ENCODE measurements at regions not wholly inside any gene's neighbourhood (a gene's known extent, or its start where the extent isn't known, plus 50 kb on each side); places are given as distances from the start of the nearest gene placed in this dataset.

- TF ChIP-seq CTCF (IDR thresholded peaks at IDR 0.05): no peak
- no peak for TF ChIP-seq POLR2AphosphoS5 (IDR thresholded peaks at IDR 0.05; ENCODE audit: low read depth, low read length)
- no peak for TF ChIP-seq REST (IDR thresholded peaks at IDR 0.05; ENCODE audit: insufficient read depth in 1 of 2, low read depth in 2 of 2, low read length in 1 of 2)
- TF ChIP-seq SIN3A (IDR thresholded peaks at IDR 0.05; ENCODE audit: borderline replicate concordance, insufficient read depth, low read depth, low read length): no peak
Observed at GRCh38 chr4:162841753-162842152, 324.9 kb downstream of the NAF1 start.

Measured in Panc1 (cell line).